Gastroesophageal sphincter (tissue), 3 donors: ENCODE measurements at regions not wholly inside any gene's neighbourhood (a gene's known extent, or its start where the extent isn't known, plus 50 kb on each side); places are given as distances from the start of the nearest gene placed in this dataset.

Source experiments
- CTCF ChIP-seq, 4 experiments: fragments of 200-600 bp in 2 of 4; fragments of 450-650 bp in 2 of 4; sonication (generic) in 1 of 4; IDR thresholded peaks; one replicate each; pipeline ENCODE4 v1.5.1; 2017 to 2019; ENCODE audit warnings: antibody characterized with exemption in 4 of 4, mild to moderate bottlenecking in 2 of 4, moderate library complexity in 2 of 4
- POLR2A ChIP-seq, 2 donors: fragments of 450-650 bp; IDR thresholded peaks; one replicate each; pipeline ENCODE4 v1.6.1; 2017; ENCODE audit warnings: antibody characterized with exemption in 2 of 2, mild to moderate bottlenecking in 2 of 2, moderate library complexity in 1 of 2
- POLR2AphosphoS5 ChIP-seq: sonication (generic); formaldehyde crosslinking; IDR thresholded peaks from one replicate; pipeline ENCODE4 v1.6.1; 2017; ENCODE audit warnings: antibody characterized with exemption

- TF ChIP-seq CTCF (IDR thresholded peaks at IDR 0.05): no peak
- no peak for TF ChIP-seq POLR2A (IDR thresholded peaks at IDR 0.05)
- no peak for TF ChIP-seq POLR2AphosphoS5
Measured at GRCh38 chr13:55963934-55964333, 1176.8 kb upstream of the PRR20A start.
